A673 (cell line): ENCODE measurements at regions not wholly inside any gene's neighbourhood (a gene's known extent, or its start where the extent isn't known, plus 50 kb on each side); places are given as distances from the start of the nearest gene placed in this dataset.

ENCODE experiments used
- BruUV-seq: library from RNA; stranded (reverse); fragments of 400-500 nt; replicated peaks from 2 replicates; lab custom pipeline; 2021; lab: Mats Ljungman, UMichigan
- CTCF ChIA-PET: fragments of 300-600 bp; sonication (Branson Sonifier 250); formaldehyde crosslinking; loops from one replicate; lab custom pipeline; 2022; ENCODE audit warnings: antibody characterized with exemption; lab: Charles Lee
- POLR2A ChIA-PET: fragments of 300-600 bp; sonication (Branson Sonifier 250); formaldehyde crosslinking; loops from one replicate; lab custom pipeline; 2022; ENCODE audit warnings: antibody characterized with exemption; ENCODE audit not compliant: low non-redundant PET; lab: Charles Lee
- DNase-seq: peaks from one replicate; pipeline ENCODE4 v3.0.0-alpha.2; 2015; ENCODE audit warnings: low spot score
- H3K27ac ChIP-seq: fragments of 200-600 bp; sonication (generic); 2 replicates; pipeline ENCODE4 v1.5.1; 2016; ENCODE audit warnings: mixed run types, low read depth, mild to moderate bottlenecking, mixed read lengths, antibody characterized with exemption, low read length; ENCODE audit not compliant: poor library complexity, severe bottlenecking
- H3K27me3 ChIP-seq: fragments of 200-600 bp; sonication (generic); replicated peaks from 2 replicates; pipeline ENCODE4 v1.6.1; 2017; ENCODE audit warnings: mixed run types, low read depth, mild to moderate bottlenecking, mixed read lengths, antibody characterized with exemption, low read length; ENCODE audit not compliant: insufficient read depth, poor library complexity
- H3K36me3 ChIP-seq: fragments of 200-600 bp; sonication (generic); 2 replicates; pipeline ENCODE4 v1.6.1; 2016; ENCODE audit warnings: mixed run types, mild to moderate bottlenecking, mixed read lengths, antibody characterized with exemption, low read length; ENCODE audit not compliant: insufficient read depth, poor library complexity, severe bottlenecking
- H3K4me1 ChIP-seq: fragments of 200-600 bp; sonication (generic); 2 replicates; pipeline ENCODE4 v1.6.1; 2017; ENCODE audit warnings: mixed run types, mild to moderate bottlenecking, mixed read lengths, antibody characterized with exemption, low read length; ENCODE audit not compliant: insufficient read depth, poor library complexity, severe bottlenecking
- H3K4me3 ChIP-seq: fragments of 200-600 bp; sonication (generic); 2 replicates; pipeline ENCODE4 v1.5.1; 2016; ENCODE audit warnings: low read depth, mixed run types, mild to moderate bottlenecking, mixed read lengths, low read length; ENCODE audit not compliant: poor library complexity, severe bottlenecking
- H3K9me3 ChIP-seq: fragments of 200-600 bp; sonication (generic); 2 replicates; pipeline ENCODE4 v1.6.1; 2016; ENCODE audit warnings: mixed run types, low read depth, mild to moderate bottlenecking, mixed read lengths, antibody characterized with exemption, low read length; ENCODE audit not compliant: poor library complexity, severe bottlenecking
- EZH2 ChIP-seq: fragments of 200-600 bp; sonication (generic); IDR thresholded peaks from 2 replicates; pipeline ENCODE4 v1.6.1; 2017; ENCODE audit warnings: borderline replicate concordance, low read depth, mild to moderate bottlenecking, mixed read lengths, antibody characterized with exemption, low read length; ENCODE audit not compliant: poor library complexity, severe bottlenecking
- intact Hi-C: fragments of 100-400 bp; cut with micrococcal nuclease; formaldehyde crosslinking; loops from one replicate; pipeline ENCODE4 v1.10.0; 2022; ENCODE audit not compliant: unreplicated experiment
- TF ChIP-seq, protein P1 (sequence below): fragments of 300-800, 200-600 bp; sonication (generic); conservative IDR thresholded peaks from 2 replicates; pipeline ENCODE4 v1.5.1; 2017; ENCODE audit warnings: low read depth, mild to moderate bottlenecking, antibody characterized with exemption, low read length, moderate library complexity, mixed read lengths

DNA sequence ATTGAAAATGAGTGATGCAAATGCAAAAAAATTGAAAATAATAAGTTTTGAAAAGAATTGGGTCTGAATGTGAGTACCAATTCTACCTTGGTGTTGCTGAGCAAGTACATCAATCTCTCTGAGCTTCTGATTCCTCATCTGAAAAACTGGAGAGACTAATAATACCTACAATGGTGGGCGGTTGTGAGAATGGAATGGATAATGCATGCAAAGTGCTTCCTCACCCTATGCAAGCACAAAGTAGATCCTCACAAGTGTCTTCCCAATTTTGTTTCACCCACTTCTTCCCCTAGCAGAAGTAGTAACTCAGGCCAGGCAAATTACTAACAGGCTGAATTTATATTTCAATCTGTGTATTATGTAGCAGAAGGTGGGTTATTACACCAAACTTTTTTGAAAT lies 191.7 kb upstream of the PIK3C3 start:
- TF ChIP-seq EZH2, result no peak
- TF ChIP-seq, protein P1, sequence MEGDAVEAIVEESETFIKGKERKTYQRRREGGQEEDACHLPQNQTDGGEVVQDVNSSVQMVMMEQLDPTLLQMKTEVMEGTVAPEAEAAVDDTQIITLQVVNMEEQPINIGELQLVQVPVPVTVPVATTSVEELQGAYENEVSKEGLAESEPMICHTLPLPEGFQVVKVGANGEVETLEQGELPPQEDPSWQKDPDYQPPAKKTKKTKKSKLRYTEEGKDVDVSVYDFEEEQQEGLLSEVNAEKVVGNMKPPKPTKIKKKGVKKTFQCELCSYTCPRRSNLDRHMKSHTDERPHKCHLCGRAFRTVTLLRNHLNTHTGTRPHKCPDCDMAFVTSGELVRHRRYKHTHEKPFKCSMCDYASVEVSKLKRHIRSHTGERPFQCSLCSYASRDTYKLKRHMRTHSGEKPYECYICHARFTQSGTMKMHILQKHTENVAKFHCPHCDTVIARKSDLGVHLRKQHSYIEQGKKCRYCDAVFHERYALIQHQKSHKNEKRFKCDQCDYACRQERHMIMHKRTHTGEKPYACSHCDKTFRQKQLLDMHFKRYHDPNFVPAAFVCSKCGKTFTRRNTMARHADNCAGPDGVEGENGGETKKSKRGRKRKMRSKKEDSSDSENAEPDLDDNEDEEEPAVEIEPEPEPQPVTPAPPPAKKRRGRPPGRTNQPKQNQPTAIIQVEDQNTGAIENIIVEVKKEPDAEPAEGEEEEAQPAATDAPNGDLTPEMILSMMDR, result no peak
- no peak for DNase-seq
- Histone ChIP-seq H3K4me3 (no peak overlapping the region), H3K36me3 (no peaks in the 10 kb centered on the region), H3K27me3 (no peaks in the 10 kb centered on the region), H3K4me1 (no peaks in the 10 kb centered on the region), H3K9me3 (no peaks in the 10 kb centered on the region), H3K27ac (no peak overlapping the region)
- intact Hi-C loops, result no loop called here
- ChIA-PET CTCF (no interaction called here), POLR2A (no interaction called here)
- BruUV-seq, result no TSS peak

DNA sequence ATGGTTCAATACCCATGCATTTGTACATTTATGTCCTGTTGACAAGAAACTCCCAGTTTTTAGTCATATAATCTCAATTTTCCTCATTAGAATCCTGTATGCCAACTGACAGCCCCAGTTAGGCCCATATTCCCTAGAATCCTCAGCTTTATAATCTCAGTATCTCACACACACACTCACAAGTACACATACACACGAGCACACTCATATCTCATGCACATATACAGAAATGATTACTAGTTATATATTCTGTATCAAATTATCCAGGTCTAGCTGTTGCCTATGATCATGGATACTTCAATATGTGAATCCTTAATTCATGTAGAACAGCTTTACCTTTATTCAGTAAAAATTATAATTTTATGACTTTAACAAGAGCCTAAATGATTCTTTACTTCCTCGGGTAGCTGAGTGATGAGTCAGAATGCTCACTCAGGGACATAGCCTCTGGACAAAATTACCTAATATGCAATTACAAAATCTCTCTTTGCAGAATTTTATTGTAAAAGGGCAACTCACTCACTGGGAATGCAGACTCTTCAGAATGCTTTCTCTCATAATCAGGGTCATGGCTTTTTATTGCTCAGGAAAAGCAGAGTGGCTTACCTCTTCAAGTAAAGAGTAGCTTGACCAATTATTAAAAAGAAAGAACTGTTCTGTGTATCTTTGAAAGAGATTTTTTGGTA lies 193.6 kb upstream of the PIK3C3 start:
- H3K9me3 ChIP-seq, result no peaks in the 10 kb centered on the region
- intact Hi-C loops, result no loop called here
- no peak overlapping the region for H3K4me3 ChIP-seq
- TF ChIP-seq EZH2, result no peak
- TF ChIP-seq, protein P1, result no peak
- H3K36me3 ChIP-seq, result no peaks in the 10 kb centered on the region
- no peaks in the 10 kb centered on the region for H3K4me1 ChIP-seq
- CTCF ChIA-PET, result no interaction called here
- peaks cover 6% of the 10 kb centered on the region for H3K27me3 ChIP-seq
- peak; percentile 23 for DNase-seq
- POLR2A ChIA-PET, result no interaction called here
- H3K27ac ChIP-seq, result no peak overlapping the region
- BruUV-seq, result no TSS peak

DNA sequence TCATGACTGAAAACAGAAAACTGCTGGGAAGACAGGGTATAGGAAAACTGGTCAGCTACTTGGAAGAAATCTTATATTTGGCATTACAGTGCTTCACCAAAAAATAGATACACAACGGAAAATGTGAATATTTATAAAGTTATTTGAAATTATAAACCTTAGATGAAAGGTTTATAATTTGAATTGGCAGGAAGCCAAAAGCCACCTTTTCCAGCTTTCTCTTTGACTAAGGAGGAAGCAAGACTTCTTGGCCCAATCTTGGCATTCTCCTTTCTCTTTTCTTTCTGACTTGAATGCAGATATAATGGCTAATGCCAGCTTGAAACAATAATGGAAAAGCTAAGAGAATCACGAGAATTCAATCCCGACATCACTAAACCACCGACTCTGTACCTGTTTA lies 196.5 kb upstream of the PIK3C3 start:
- ChIA-PET CTCF (no interaction called here), POLR2A (no interaction called here)
- H3K27ac ChIP-seq, result no peak overlapping the region
- no peak overlapping the region for H3K4me3 ChIP-seq
- intact Hi-C loops, result no loop called here
- H3K4me1 ChIP-seq, result no peaks in the 10 kb centered on the region
- TF ChIP-seq, protein P1, result no peak
- no peak for TF ChIP-seq EZH2
- no TSS peak for BruUV-seq
- no peaks in the 10 kb centered on the region for H3K9me3 ChIP-seq
- DNase-seq, result no peak
- H3K36me3 ChIP-seq, result no peaks in the 10 kb centered on the region
- H3K27me3 ChIP-seq, result peaks cover 6% of the 10 kb centered on the region
